HEK293 (cell line): ENCODE measurements at regions not wholly inside any gene's neighbourhood (a gene's known extent, or its start where the extent isn't known, plus 50 kb on each side); places are given as distances from the start of the nearest gene placed in this dataset.

Experiments
- CTCF ChIA-PET: fragments of 350-600 bp; formaldehyde crosslinking; extraction: SDS; loops from one replicate; lab custom pipeline; 2021; ENCODE audit warnings: antibody characterized with exemption; lab: Yijun Ruan, JAX
- POLR2A ChIA-PET: fragments of 300-600 bp; formaldehyde crosslinking; extraction: SDS; loops from one replicate; lab custom pipeline; 2020; ENCODE audit warnings: antibody characterized with exemption, inconsistent platforms; lab: Yijun Ruan, JAX
- H3K27ac ChIP-seq: fragments of 200-500 bp; sonication (Bioruptor generic); 2 replicates; pipeline ENCODE4 v1.5.1; 2014; ENCODE audit warnings: low read depth, low read length, control low read depth, inconsistent platforms; ENCODE audit errors: extremely low read depth
- H3K36me3 ChIP-seq, 2 experiments: fragments of 200-500 bp in 1 of 2; sonication (Bioruptor generic) in 1 of 2; 1 replicate in 1 of 2; 2 replicates in 1 of 2; pipeline ENCODE4 v1.5.1; 2014 to 2017; ENCODE audit warnings: inconsistent platforms in 2 of 2, low read length in 2 of 2; ENCODE audit not compliant: control insufficient read depth in 2 of 2, insufficient read depth in 1 of 2
- H3K4me1 ChIP-seq: fragments of 200-500 bp; sonication (Bioruptor generic); 2 replicates; pipeline ENCODE4 v1.5.1; 2014; ENCODE audit warnings: mild to moderate bottlenecking, low read length, inconsistent platforms; ENCODE audit not compliant: control insufficient read depth, insufficient read depth
- H3K4me3 ChIP-seq: 2 replicates; pipeline ENCODE4 v1.5.1; 2011; ENCODE audit warnings: low read depth, mild to moderate bottlenecking, control low read depth, low read length, moderate library complexity
- H3K9me3 ChIP-seq: fragments of 200-500 bp; sonication (Bioruptor generic); 2 replicates; pipeline ENCODE4 v1.5.1; 2014; ENCODE audit warnings: low read depth, low read length, inconsistent platforms; ENCODE audit not compliant: control insufficient read depth, insufficient read depth
- GLI2 ChIP-seq: fragments of 450-650 bp; formaldehyde crosslinking; IDR thresholded peaks from 2 replicates; pipeline ENCODE4; 2017; ENCODE audit warnings: missing biosample characterization, missing genetic modification characterization, low read depth, borderline replicate concordance
- GLIS2 ChIP-seq: fragments of 450-650 bp; formaldehyde crosslinking; IDR thresholded peaks from 2 replicates; pipeline ENCODE4 v1.5.1; 2016; ENCODE audit warnings: missing biosample characterization, missing genetic modification characterization
- YY2 ChIP-seq: fragments of 450-650 bp; formaldehyde crosslinking; IDR thresholded peaks from 2 replicates; pipeline ENCODE4 v1.5.1; 2016; ENCODE audit warnings: missing biosample characterization, missing genetic modification characterization
- ZFHX2 ChIP-seq: fragments of 450-650 bp; formaldehyde crosslinking; conservative IDR thresholded peaks from 2 replicates; pipeline ENCODE4 v1.5.1; 2016; ENCODE audit warnings: missing biosample characterization, missing genetic modification characterization
- ZNF114 ChIP-seq: fragments of 450-650 bp; formaldehyde crosslinking; IDR thresholded peaks from 2 replicates; pipeline ENCODE4 v1.5.0; 2017; ENCODE audit warnings: missing biosample characterization, missing genetic modification characterization
- ZNF433 ChIP-seq: fragments of 450-650 bp; formaldehyde crosslinking; IDR thresholded peaks from 2 replicates; pipeline ENCODE4 v1.5.1; 2016; ENCODE audit warnings: missing biosample characterization, missing genetic modification characterization, low read depth
- ZNF785 ChIP-seq: fragments of 450-650 bp; formaldehyde crosslinking; IDR thresholded peaks from 2 replicates; pipeline ENCODE4 v1.5.1; 2016; ENCODE audit warnings: missing biosample characterization, missing genetic modification characterization
- ZNF830 ChIP-seq: fragments of 450-650 bp; IDR thresholded peaks from 2 replicates; pipeline ENCODE4 v1.5.0; 2018; ENCODE audit warnings: missing biosample characterization, missing genetic modification characterization, low read depth, mild to moderate bottlenecking, moderate library complexity
- ZSCAN23 ChIP-seq: fragments of 450-650 bp; formaldehyde crosslinking; IDR thresholded peaks from 2 replicates; pipeline ENCODE4 v1.5.1; 2016; ENCODE audit warnings: missing biosample characterization, missing genetic modification characterization
- ZSCAN30 ChIP-seq: fragments of 450-650 bp; IDR thresholded peaks from 2 replicates; pipeline ENCODE4 v1.5.1; 2018; ENCODE audit warnings: missing biosample characterization, mild to moderate bottlenecking, missing genetic modification characterization, moderate library complexity
- TF ChIP-seq, protein P1 (sequence below): fragments of 450-650 bp; formaldehyde crosslinking; IDR thresholded peaks from 2 replicates; pipeline ENCODE4 v1.5.1; 2016; ENCODE audit warnings: missing biosample characterization, missing genetic modification characterization
- TF ChIP-seq, protein P2 (sequence below): fragments of 450-650 bp; formaldehyde crosslinking; IDR thresholded peaks from 2 replicates; pipeline ENCODE4 v1.5.1; 2016; ENCODE audit warnings: missing biosample characterization, missing genetic modification characterization
- TF ChIP-seq, protein P3 (sequence below): sonication (generic); formaldehyde crosslinking; IDR thresholded peaks from 2 replicates; pipeline ENCODE4 v1.8.1; 2022; ENCODE audit warnings: mild to moderate bottlenecking, moderate library complexity, missing genetic modification reagents
- TF ChIP-seq, protein P4 (sequence below): fragments of 450-650 bp; formaldehyde crosslinking; IDR thresholded peaks from 2 replicates; pipeline ENCODE4 v1.5.1; 2016; ENCODE audit warnings: missing biosample characterization, missing genetic modification characterization
- TF ChIP-seq, protein P5 (sequence below): fragments of 450-650 bp; formaldehyde crosslinking; IDR thresholded peaks from 2 replicates; pipeline ENCODE4 v1.5.1; 2016; ENCODE audit warnings: missing biosample characterization, missing genetic modification characterization
- TF ChIP-seq, protein P6 (sequence below): fragments of 450-650 bp; formaldehyde crosslinking; IDR thresholded peaks from 2 replicates; pipeline ENCODE4 v1.5.1; 2016; ENCODE audit warnings: missing biosample characterization, missing genetic modification characterization, low read depth

DNA sequence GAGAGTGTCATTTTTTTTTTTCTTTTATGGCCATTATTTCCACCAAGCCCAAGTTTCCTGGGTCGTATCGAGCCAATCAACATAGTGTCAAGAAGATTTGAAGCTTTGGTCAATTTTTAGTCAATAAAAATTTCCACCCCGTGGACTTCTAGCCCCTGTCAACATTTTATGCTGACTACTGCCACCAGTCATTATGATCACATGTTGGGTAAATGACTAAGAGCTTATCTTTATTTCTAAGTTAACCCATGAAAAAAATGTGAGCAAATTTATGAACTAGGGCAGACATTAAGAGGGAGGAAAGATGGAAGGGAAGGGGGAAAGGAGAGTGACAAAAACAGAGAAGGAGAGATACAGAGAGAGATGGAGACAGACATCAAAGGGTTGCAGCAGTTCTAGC lies 143.5 kb upstream of the ALDH1B1 start:
- ChIA-PET CTCF (interaction anchor here (0.6 to 1.3 kb wide), 3 partner anchors 88 to 161 kb away, joined by 3 to 4 read pairs (median 3); no protein-coding TSS in a partner anchor), POLR2A (interaction anchor here (0.6 kb wide), 1 partner anchor 177 kb away, joined by 3 read pairs; no protein-coding TSS in a partner anchor)
- TF ChIP-seq ZNF114 (tag by site-specific recombination) (no peak), ZNF433 (no peak)
- no peak overlapping the region for H3K4me3 ChIP-seq
- H3K36me3 ChIP-seq = no peaks in the 10 kb centered on the region
- no peaks in the 10 kb centered on the region for H3K4me1 ChIP-seq
- no peak overlapping the region for H3K27ac ChIP-seq
- H3K9me3 ChIP-seq = no peaks in the 10 kb centered on the region

DNA sequence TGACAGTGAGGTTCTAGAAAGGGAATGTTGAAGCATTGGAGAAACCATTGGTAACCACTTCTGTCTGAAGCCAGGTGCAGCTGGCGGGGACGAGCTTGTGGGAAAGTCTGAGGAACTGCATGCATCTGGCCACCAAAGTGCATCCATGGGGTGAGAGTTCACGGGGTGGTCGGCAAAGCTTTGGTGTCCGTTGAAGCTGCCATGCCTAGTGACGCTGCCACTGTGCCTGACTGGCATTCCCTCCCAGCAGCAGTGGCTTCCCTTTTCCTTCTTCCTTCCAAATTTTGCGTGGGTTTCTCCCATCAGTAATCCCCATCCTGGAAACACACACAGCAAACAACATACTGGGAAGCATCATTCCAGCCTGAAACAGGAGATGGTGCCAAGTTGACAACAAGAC lies 145.7 kb upstream of the ALDH1B1 start:
- Histone ChIP-seq H3K27ac (no peak overlapping the region), H3K9me3 (no peaks in the 10 kb centered on the region), H3K36me3 (no peaks in the 10 kb centered on the region), H3K4me3 (no peak overlapping the region), H3K4me1 (no peaks in the 10 kb centered on the region)
- POLR2A ChIA-PET = no interaction called here
- CTCF ChIA-PET = no interaction called here
- TF ChIP-seq ZFHX2 (tag by site-specific recombination) = no peak
- TF ChIP-seq, protein P1, sequence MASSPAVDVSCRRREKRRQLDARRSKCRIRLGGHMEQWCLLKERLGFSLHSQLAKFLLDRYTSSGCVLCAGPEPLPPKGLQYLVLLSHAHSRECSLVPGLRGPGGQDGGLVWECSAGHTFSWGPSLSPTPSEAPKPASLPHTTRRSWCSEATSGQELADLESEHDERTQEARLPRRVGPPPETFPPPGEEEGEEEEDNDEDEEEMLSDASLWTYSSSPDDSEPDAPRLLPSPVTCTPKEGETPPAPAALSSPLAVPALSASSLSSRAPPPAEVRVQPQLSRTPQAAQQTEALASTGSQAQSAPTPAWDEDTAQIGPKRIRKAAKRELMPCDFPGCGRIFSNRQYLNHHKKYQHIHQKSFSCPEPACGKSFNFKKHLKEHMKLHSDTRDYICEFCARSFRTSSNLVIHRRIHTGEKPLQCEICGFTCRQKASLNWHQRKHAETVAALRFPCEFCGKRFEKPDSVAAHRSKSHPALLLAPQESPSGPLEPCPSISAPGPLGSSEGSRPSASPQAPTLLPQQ (tag by site-specific recombination) = no peak
- TF ChIP-seq, protein P2, sequence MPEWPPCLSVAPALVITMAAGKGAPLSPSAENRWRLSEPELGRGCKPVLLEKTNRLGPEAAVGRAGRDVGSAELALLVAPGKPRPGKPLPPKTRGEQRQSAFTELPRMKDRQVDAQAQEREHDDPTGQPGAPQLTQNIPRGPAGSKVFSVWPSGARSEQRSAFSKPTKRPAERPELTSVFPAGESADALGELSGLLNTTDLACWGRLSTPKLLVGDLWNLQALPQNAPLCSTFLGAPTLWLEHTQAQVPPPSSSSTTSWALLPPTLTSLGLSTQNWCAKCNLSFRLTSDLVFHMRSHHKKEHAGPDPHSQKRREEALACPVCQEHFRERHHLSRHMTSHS (tag by site-specific recombination) = no peak
- no peak for TF ChIP-seq GLIS2 (tag by site-specific recombination)
- TF ChIP-seq, protein P3, sequence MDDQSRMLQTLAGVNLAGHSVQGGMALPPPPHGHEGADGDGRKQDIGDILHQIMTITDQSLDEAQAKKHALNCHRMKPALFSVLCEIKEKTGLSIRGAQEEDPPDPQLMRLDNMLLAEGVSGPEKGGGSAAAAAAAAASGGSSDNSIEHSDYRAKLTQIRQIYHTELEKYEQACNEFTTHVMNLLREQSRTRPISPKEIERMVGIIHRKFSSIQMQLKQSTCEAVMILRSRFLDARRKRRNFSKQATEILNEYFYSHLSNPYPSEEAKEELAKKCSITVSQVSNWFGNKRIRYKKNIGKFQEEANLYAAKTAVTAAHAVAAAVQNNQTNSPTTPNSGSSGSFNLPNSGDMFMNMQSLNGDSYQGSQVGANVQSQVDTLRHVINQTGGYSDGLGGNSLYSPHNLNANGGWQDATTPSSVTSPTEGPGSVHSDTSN (CRISPR knock-in tag) = no peak
- no peak for TF ChIP-seq ZSCAN23 (tag by site-specific recombination)
- TF ChIP-seq YY2 = no peak
- TF ChIP-seq ZNF785 (tag by site-specific recombination) = no peak
- no peak for TF ChIP-seq ZSCAN30 (tag by site-specific recombination)
- TF ChIP-seq, protein P4, sequence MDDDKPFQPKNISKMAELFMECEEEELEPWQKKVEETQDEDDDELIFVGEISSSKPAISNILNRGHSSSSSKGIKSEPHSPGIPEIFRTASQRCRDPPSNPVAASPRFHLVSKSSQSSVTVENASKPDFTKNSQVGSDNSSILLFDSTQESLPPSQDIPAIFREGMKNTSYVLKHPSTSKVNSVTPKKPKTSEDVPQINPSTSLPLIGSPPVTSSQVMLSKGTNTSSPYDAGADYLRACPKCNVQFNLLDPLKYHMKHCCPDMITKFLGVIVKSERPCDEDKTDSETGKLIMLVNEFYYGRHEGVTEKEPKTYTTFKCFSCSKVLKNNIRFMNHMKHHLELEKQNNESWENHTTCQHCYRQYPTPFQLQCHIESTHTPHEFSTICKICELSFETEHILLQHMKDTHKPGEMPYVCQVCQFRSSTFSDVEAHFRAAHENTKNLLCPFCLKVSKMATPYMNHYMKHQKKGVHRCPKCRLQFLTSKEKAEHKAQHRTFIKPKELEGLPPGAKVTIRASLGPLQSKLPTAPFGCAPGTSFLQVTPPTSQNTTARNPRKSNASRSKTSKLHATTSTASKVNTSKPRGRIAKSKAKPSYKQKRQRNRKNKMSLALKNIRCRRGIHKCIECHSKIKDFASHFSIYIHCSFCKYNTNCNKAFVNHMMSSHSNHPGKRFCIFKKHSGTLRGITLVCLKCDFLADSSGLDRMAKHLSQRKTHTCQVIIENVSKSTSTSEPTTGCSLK (tag by site-specific recombination) = no peak
- no peak for TF ChIP-seq GLI2
- no peak for TF ChIP-seq ZNF830 (tag by site-specific recombination)
- TF ChIP-seq, protein P5, sequence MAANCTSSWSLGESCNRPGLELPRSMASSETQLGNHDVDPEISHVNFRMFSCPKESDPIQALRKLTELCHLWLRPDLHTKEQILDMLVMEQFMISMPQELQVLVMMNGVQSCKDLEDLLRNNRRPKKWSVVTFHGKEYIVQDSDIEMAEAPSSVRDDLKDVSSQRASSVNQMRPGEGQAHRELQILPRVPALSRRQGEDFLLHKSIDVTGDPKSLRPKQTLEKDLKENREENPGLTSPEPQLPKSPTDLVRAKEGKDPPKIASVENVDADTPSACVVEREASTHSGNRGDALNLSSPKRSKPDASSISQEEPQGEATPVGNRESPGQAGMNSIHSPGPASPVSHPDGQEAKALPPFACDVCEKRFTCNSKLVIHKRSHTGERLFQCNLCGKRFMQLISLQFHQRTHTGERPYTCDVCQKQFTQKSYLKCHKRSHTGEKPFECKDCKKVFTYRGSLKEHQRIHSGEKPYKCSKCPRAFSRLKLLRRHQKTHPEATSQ (tag by site-specific recombination) = no peak
- TF ChIP-seq, protein P6, sequence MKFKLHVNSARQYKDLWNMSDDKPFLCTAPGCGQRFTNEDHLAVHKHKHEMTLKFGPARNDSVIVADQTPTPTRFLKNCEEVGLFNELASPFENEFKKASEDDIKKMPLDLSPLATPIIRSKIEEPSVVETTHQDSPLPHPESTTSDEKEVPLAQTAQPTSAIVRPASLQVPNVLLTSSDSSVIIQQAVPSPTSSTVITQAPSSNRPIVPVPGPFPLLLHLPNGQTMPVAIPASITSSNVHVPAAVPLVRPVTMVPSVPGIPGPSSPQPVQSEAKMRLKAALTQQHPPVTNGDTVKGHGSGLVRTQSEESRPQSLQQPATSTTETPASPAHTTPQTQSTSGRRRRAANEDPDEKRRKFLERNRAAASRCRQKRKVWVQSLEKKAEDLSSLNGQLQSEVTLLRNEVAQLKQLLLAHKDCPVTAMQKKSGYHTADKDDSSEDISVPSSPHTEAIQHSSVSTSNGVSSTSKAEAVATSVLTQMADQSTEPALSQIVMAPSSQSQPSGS (tag by site-specific recombination) = no peak
